RCC 7860 (cell line): ENCODE measurements at regions not wholly inside any gene's neighbourhood (a gene's known extent, or its start where the extent isn't known, plus 50 kb on each side); places are given as distances from the start of the nearest gene placed in this dataset.
A peak's percentile ranks its signal among the peaks of the same experiment; 100 is the strongest.
"Not testable (repeated sequence)": the region's sequence is repeated elsewhere in the genome, so short reads cannot be mapped to it uniquely, and the experiment has no call there.

Experiments
- DNase-seq: peaks from one replicate; pipeline ENCODE4 v3.0.0-alpha.2; 2015; ENCODE audit warnings: low spot score
- FAIRE-seq: peaks from 2 replicates; lab custom pipeline; 2012; peaks lifted over from hg19 to GRCh38; lab: Jason Lieb, UNC

- DNase-seq (no peak), FAIRE-seq (no peak)
These were observed 57.8 kb downstream of the OR2B2 start for GRCh38 chr6:27854421-27854820.

DNA sequence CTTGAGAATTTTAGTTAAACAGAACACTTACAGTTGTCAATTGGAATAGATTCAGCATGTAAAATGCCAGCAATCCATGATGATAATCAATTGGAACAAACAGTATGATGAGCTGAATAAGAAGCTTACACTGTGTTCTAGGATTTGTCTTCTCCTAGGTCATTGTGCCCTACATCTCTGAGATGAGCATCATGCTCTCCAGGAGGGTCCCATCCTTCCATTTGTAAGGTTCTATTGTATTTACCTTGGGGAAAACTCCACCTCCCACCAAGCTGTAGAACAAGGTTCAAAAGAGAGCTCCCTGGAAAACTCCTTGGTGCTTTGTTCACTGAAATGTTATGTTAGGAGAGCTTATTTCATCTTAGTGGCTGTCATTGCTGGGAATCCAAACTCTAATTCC lies 60.8 kb downstream of the OR2B2 start:
- FAIRE-seq = no peak
- no peak for DNase-seq

DNA sequence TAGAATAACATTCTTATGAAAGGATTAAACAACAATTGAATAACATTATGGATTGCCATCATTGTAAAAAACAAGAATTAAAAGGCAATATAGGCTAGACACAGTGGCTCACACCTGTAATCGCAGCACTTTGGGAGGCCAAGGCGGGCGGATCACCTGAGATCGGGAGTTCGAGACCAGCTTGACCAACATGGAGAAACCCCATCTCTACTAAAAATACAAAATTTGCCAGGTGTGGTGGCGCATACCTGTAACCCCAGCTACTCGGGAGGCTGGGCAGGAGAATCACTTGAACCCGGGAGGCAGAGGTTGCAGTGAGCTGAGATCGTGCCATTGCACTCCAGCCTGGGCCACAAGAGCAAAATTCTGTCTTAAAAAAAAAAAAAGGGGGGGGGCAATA lies 63.2 kb downstream of the OR2B2 start:
- FAIRE-seq, DNase-seq: not testable (repeated sequence)

DNA sequence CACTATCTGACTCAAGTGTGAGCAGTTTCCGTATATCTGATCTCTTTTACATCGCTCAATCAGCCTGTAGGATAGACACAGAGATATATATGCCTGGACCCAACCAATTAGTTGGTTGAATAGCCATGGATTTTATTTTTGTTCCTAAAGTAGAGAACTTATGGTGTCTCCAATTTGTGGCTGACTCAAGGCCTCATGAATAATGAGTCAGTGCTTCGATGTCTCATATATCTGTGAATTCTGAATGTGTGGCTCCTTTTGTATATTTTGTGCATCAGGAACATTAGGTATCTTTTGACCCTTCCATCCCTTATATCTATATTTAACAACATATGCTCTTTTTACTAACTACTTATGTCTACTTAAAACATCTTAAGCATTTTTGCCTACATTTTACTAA lies 64.5 kb downstream of the OR2B2 start:
- DNase-seq (no peak), FAIRE-seq (no peak)

DNA sequence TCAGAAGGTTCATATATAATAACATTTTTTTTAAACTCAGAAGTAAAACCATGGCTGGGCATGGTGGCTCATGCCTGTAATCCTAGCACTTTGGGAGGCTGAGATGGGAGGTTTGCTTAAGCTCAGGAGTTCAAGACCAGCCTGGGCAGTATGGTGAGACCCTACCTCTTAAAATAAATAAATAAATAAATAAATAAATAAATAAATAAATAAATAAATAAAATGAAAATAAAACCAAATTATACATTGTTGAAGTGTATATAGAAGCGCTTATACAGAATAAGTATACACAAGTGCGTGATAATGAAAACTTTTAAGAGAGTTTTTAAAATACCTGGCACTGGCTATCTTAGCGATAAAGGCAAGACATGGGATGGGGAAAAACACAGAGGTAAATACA lies 71.6 kb downstream of the OR2B2 start:
- no peak for FAIRE-seq

GRCh38 chr6:27839626-27840475 lies 72.3 kb downstream of the OR2B2 start:
- FAIRE-seq (peak; percentile 64), DNase-seq (peak; percentile 79)

More for the DNA sequence above, 71.6 kb downstream of the OR2B2 start:
- no peak for DNase-seq

DNA sequence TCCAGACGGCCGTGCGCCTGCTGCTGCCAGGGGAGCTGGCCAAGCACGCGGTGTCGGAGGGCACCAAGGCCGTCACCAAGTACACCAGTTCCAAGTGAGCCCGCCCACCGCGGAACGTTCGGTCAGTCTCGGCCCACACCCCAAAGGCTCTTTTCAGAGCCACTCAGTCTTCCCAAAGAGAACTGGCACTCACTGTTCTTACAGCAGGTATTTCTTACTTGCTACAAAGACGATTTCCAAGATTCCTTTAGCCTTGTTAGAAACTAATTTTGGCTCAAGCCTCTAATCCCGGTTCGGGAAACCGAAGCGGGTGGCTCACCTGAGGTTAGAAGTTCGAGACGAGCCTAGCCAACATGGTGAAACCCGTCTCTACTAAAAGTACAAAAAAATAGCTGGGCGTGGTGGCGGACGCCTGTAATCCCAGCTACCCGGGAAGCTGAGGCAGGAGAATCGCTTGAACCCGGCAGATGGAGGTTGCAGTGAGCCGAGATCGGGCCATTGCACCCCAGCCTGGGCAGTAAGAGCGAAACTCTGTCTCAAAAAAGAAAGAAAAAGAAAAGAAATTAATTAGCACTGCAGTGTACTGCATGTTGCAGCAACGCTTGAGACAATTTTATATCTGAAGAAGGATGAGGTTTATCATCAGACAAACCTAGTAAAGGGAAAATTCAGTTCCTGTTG lies 73.1 kb downstream of the OR2B2 start:
- DNase-seq (no peak), FAIRE-seq (no peak)

DNA sequence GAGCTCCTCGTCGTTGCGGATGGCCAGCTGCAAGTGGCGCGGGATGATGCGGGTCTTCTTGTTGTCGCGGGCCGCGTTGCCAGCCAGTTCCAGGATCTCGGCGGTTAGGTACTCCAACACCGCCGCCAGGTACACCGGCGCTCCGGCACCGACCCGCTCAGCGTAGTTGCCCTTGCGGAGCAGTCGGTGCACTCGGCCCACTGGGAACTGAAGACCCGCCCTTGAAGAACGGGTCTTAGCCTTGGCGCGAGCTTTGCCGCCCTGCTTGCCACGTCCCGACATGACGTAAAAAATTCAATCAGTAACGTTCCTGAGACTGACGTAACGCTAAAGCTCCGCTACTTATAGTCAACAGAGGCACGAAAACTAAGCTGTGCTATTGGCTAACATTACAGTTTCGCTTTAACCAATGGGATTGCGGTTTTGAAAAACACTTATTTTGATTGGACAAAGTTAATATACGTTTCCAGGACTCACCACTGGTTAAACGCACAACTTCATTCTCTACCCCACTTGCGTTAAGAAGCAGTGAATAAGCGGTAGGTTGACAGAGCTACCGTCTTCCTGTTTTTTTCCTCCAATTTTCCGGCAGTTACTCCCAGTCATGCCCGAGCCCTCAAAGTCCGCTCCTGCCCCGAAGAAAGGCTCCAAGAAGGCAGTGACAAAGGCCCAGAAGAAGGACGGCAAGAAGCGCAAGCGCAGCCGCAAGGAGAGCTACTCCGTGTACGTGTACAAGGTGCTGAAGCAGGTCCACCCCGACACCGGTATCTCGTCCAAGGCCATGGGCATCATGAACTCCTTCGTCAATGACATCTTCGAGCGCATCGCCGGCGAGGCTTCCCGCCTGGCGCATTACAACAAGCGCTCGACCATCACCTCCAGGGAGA lies 73.9 kb downstream of the OR2B2 start:
- peak; percentile 89 for FAIRE-seq

DNA sequence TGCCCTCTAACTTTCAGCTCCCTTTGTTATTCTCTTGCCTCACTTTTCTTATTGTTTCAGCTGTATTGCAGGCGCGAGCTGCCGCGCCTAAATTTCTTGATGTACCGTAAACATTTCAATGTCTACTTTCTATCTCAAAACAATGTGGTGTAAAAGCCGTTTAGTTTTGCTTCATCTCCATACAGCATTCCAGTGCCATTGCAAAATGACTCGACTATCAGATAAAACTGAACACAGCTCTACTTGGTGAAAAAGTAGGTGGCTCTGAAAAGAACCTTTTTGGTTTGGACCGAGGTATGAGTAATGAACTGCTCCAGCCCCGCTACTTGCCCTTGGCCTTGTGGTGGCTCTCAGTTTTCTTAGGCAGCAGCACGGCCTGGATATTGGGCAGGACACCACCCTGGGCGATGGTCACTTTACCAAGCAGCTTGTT lies 74.6 kb downstream of the OR2B2 start:
- FAIRE-seq (no peak), DNase-seq (no peak)

More for the DNA sequence above, 73.9 kb downstream of the OR2B2 start:
- peak; percentile 97 for DNase-seq

DNA sequence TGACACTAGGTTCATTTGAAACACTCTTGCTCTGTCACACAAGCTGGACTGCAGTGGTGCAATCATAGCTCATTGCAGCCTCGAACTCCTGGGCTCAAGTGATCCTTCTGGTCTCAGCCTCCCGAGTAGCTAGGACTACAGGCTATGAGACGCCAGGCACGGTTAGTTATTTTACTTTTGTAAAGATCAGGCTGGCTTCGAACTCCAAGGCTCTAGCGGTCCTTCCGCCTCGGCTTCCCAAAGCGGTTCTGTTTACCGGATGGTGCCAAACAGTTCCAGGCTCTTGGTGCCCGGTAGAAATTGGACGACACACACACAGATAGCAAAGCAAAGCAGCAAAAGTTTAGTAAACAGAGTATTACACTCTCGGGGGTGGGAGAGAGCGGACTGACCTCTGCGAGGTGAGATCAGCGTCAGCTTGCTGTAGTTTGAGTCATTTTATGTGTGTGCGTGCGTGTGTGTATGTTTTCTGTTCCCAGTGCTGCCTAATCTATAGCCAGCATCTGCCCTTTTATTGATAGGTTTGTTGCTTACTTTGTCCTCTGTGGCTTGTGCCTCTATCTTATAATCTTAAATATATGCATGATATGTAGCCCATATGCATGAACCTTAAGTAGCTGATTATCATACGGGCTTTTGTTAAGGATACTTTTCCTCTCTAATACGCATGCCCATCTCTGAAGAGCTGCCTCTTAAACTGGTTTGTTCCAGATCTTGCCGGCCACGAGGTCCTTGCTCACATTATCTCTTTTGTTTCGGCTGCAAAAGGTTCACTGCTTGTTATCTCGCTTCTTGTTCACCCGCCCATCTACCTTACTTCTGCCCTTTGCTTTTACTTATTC lies 75.2 kb downstream of the OR2B2 start:
- DNase-seq (peak; percentile 75), FAIRE-seq (no peak)

DNA sequence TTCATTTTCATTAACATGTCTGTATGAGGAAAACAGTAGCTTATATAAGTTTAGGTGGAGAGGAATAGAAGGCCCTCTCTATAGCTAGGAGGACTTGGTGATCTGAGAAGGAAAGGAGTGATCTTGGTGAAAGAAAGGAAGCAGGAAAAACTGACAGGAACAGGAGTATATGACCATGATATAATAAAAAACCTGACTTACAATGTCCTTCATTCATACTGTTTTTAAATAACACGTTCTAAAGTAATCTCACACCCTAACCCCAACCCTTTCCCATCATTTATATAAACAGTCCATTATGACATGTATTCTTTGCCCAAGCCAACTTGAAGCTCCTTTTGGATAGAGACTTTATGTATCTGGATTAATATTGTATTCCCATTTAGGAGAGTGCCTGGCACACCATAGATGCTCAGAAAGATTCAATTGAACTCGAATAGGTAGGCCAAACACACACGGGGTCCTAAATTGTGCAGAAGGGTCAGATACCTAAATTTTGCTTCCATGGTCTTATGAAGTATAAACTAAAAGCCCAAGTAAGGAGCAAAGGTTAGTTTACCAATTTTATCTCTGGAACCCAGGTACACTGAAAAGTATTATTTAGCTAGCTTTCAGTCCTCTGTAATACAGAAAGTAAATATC lies 75.9 kb downstream of the OR2B2 start:
- DNase-seq (no peak), FAIRE-seq (no peak)

DNA sequence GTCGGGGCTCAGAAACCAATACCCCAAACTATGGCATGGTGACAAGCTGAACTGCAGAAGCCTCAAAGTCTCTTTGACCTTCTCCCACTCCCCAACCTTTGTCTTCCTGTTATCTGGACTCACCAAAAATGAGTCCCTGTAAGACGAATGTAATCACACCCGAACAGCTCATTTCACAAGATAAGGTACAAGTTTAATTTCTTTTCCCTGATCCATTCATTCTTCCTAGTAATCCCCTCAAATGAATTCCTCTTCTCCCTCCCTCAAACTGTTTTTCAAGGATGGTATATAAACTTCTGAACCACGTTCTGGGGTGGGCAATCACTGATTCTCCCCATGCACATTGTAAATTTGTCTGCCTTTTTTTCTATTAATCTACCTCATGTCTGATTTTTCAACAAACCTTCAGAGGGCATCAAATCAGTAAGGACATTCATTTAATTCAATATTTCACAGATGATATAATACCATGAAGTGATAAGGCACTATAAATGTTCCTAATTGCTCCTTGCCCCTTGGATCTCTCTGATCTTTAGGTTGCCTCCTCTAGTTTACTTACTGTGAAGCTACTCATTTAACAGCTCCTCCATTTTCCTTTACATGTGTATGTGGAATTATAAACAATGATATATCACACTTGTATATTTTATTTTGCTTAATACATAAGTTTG lies 77.2 kb downstream of the OR2B2 start:
- FAIRE-seq (no peak), DNase-seq (no peak)

DNA sequence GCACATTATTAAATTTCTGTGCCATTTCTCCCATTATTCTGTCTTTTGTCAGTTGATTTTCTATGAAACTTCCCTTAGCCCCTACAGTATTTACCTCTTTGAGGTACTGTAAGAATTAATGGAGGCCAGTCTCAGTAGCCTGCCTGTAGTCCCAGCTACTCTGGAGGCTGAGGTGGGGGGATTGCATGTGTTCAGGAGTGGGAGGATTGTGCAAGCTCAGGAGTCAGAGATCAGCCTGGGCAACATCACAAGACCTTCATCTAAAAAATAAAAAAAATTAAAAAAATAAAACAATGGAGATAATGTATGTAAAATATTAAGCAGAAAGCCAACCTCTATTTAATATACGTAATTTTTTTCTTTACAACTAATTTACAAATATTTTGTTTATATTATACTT lies 77.8 kb downstream of the OR2B2 start:
- no peak for FAIRE-seq

DNA sequence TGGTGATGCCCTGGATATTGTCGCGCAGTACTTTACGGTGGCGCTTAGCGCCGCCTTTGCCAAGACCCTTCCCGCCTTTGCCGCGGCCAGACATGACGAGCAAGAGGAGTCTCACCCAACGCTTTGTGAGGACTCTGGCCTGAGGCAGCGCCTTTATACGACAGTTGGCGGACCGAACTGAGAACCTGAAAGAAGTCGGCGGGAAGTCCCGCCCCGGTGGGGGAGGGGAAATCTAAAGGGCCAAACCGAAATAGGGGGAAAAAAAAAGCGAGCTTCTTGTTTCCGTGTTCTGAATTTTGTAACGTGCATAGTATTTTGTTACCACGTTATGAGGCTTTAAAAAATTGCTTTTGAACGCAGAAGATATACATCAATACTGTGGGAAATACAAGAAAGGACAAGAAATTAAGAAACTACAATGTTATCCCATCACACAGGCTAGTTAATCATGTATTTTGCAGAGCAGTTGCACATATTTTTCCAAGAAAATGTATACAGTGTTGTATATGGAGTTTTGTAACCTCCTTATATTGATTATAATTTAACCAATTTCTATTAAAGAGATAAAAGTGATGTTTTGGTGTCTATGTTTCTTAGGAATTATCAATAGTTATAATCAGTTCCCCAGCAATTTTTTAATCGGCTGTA lies 80.6 kb downstream of the OR2B2 start:
- not testable (repeated sequence) for FAIRE-seq
- DNase-seq = peak; percentile 16

More for the DNA sequence above, 77.8 kb downstream of the OR2B2 start:
- DNase-seq = no peak

DNA sequence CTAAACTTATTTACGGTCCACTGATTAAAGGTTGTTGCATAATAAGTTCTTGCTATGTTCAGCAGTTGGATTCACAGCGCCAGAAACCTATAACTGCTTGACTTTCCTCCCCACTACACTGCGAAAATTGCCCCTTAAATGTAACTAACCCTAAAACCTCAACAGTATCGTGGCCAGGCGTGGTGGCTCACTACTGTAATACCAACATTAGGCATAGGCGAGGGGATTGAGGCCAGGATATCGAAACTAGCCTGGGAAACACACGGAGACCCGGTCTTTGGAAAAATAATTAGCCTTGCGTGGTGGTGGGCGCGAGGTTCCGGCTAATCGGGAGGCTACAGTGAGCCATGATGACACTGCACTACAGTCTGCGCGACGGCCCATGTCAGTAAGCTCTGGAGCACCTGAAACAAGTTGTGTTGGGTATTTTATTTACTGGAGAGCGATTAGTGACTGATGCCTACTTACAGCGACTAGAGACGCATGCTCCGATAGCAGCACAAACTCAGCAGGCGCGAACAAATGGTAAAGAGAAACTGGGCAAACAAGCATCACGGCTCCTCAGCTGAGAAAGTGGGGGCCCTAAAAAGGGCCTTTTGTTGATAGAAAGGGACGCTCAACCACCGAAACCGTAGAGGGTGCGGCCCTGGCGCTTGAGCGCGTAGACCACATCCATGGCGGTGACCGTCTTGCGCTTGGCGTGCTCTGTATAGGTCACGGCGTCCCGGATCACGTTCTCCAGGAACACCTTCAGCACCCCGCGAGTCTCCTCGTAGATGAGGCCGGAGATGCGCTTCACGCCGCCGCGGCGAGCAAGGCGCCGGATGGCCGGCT lies 81.4 kb downstream of the OR2B2 start:
- DNase-seq = peak; percentile 33
- not testable (repeated sequence) for FAIRE-seq

GRCh38 chr6:27830212-27830599 lies 82.0 kb downstream of the OR2B2 start:
- FAIRE-seq (no peak), DNase-seq (no peak)

GRCh38 chr6:27829453-27830211 lies 82.6 kb downstream of the OR2B2 start:
- no peak for DNase-seq
- no peak for FAIRE-seq
